Islet of Langerhans (tissue), 1 donor: ENCODE measurements at regions not wholly inside any gene's neighbourhood (a gene's known extent, or its start where the extent isn't known, plus 50 kb on each side); places are given as distances from the start of the nearest gene placed in this dataset.

Source experiments
- FAIRE-seq: peaks from one replicate; lab custom pipeline; 2011; peaks lifted over from hg19 to GRCh38; lab: Jason Lieb, UNC

GRCh38 chr3:150161011-150161410 lies 190.3 kb upstream of the PFN2 start:
- no peak for FAIRE-seq

- no peak for FAIRE-seq
These were observed 188.4 kb upstream of the PFN2 start for GRCh38 chr3:150158943-150159625.

GRCh38 chr3:150152567-150152966 lies 181.9 kb upstream of the PFN2 start:
- no peak for FAIRE-seq

- no peak for FAIRE-seq
These were observed 179.9 kb upstream of the PFN2 start for GRCh38 chr3:150150633-150151032.

GRCh38 chr3:150149651-150150051 lies 179.0 kb upstream of the PFN2 start:
- FAIRE-seq: peak; percentile 94

GRCh38 chr3:150148227-150148626 lies 177.5 kb upstream of the PFN2 start:
- FAIRE-seq: no peak

GRCh38 chr3:150147776-150148175 lies 177.1 kb upstream of the PFN2 start:
- no peak for FAIRE-seq

- no peak for FAIRE-seq
These were observed 176.5 kb upstream of the PFN2 start for GRCh38 chr3:150146991-150147761.

- FAIRE-seq: no peak
These were observed 175.0 kb upstream of the PFN2 start for GRCh38 chr3:150145659-150146058.

- FAIRE-seq: no peak
These were observed 173.6 kb upstream of the PFN2 start for GRCh38 chr3:150144191-150144708.

GRCh38 chr3:150142936-150143335 lies 172.2 kb upstream of the PFN2 start:
- no peak for FAIRE-seq

- no peak for FAIRE-seq
These were observed 171.2 kb upstream of the PFN2 start for GRCh38 chr3:150141790-150142326.

- no peak for FAIRE-seq
These were observed 170.1 kb upstream of the PFN2 start for GRCh38 chr3:150140614-150141321.

GRCh38 chr3:150138824-150139223 lies 168.1 kb upstream of the PFN2 start:
- FAIRE-seq: no peak

GRCh38 chr3:150136242-150136641 lies 165.5 kb upstream of the PFN2 start:
- no peak for FAIRE-seq

- no peak for FAIRE-seq
These were observed 164.6 kb upstream of the PFN2 start for GRCh38 chr3:150135287-150135721.

- no peak for FAIRE-seq
These were observed 162.6 kb upstream of the PFN2 start for GRCh38 chr3:150133293-150133692.

GRCh38 chr3:150132101-150132749 lies 161.5 kb upstream of the PFN2 start:
- FAIRE-seq: no peak

- no peak for FAIRE-seq
These were observed 161.0 kb upstream of the PFN2 start for GRCh38 chr3:150131663-150132062.

- FAIRE-seq: no peak
These were observed 159.9 kb upstream of the PFN2 start for GRCh38 chr3:150130404-150131100.

GRCh38 chr3:150129166-150129565 lies 158.5 kb upstream of the PFN2 start:
- no peak for FAIRE-seq

- no peak for FAIRE-seq
These were observed 157.4 kb upstream of the PFN2 start for GRCh38 chr3:150128126-150128525.
